ENCODE measurements at regions not wholly inside any gene's neighbourhood (a gene's known extent, or its start where the extent isn't known, plus 50 kb on each side); places are given as distances from the start of the nearest gene placed in this dataset.

GRCh38 chr14:98999345-98999744, 272.7 kb downstream of the BCL11B start:
- ChIA-PET CTCF (no interaction called here), POLR2A (no interaction called here)
- Histone ChIP-seq H3K4me1 (ENCODE audit: control insufficient read depth, insufficient read depth, low read length) (no peaks in the 10 kb centered on the region), H3K9me3 (ENCODE audit: control insufficient read depth, insufficient read depth, low read depth, low read length) (no peaks in the 10 kb centered on the region), H3K4me3 (ENCODE audit: low read depth, low read length) (no peak overlapping the region), H3K27ac (ENCODE audit: extremely low read depth, low read depth, low read length) (no peak overlapping the region), H3K36me3 (ENCODE audit: control insufficient read depth in 2 of 2, insufficient read depth in 1 of 2, low read length in 2 of 2) (no peaks in the 10 kb centered on the region)
- no peak for TF ChIP-seq ZBTB1 (tag by site-specific recombination; IDR thresholded peaks at IDR 0.05)
- TF ChIP-seq ZNF366 (tag by site-specific recombination; conservative IDR thresholded peaks at IDR 0.05): no peak

DNA sequence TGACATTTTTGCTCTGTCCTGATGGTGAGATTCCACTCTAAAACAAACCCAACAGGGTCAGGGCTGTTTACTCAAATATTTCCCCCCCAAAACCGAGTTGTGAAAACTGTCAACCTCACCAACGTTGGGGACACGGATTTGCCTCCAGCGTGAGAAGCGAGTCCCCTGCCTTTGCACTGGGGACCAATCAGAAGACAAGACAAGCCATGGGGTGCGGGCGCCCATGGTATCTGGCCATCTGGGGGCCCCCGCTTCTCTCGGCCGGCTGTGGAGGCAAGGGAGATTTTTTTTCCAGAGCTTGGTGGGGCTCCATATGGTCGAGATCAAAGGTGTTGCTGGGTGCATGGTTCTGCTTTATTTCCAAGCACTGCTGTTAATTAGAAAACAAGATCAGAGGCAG, 272.1 kb downstream of the BCL11B start:
- CTCF ChIA-PET: no interaction called here

DNA sequence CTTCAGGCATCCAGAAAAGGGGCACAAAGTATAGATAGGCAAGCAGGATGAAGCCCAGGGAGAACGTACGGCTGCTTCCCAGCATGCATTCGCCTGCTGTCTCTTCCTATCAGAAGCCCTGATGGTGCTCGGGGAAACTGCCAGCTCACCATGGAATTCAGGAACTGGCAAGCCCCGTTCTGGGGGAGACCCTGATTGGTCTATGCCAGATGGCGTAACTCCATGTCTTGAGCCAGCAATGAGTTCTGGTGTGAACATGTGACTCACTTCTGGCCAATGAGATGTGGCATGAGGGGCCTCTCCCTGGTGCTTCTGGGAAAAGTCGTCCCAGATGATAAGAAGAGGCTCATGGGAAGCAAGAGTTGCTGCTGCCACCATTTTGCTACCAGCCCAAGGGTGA, 270.8 kb downstream of the BCL11B start:
- Histone ChIP-seq H3K27ac (ENCODE audit: extremely low read depth, low read depth, low read length) (no peak overlapping the region), H3K9me3 (ENCODE audit: control insufficient read depth, insufficient read depth, low read depth, low read length) (no peaks in the 10 kb centered on the region), H3K4me1 (ENCODE audit: control insufficient read depth, insufficient read depth, low read length) (no peaks in the 10 kb centered on the region), H3K36me3 (ENCODE audit: control insufficient read depth in 2 of 2, insufficient read depth in 1 of 2, low read length in 2 of 2) (no peaks in the 10 kb centered on the region), H3K4me3 (ENCODE audit: low read depth, low read length) (no peak overlapping the region)
- ChIA-PET CTCF (no interaction called here), POLR2A (no interaction called here)
- TF ChIP-seq MZF1 (tag by site-specific recombination; IDR thresholded peaks at IDR 0.05; ENCODE audit: borderline replicate concordance) (no peak), ZNF555 (tag by site-specific recombination; conservative IDR thresholded peaks at IDR 0.05) (no peak), ZNF76 (tag by site-specific recombination; IDR thresholded peaks at IDR 0.05; ENCODE audit: borderline replicate concordance, low read depth) (no peak), ZNF121 (tag by site-specific recombination; IDR thresholded peaks at IDR 0.05) (no peak), ZSCAN30 (tag by site-specific recombination; IDR thresholded peaks at IDR 0.05) (no peak), ZNF544 (tag by site-specific recombination; IDR thresholded peaks at IDR 0.05) (no peak), ZNF645 (tag by site-specific recombination; IDR thresholded peaks at IDR 0.05) (no peak), ZNF837 (tag by site-specific recombination; IDR thresholded peaks at IDR 0.05) (no peak), ZNF404 (tag by site-specific recombination; IDR thresholded peaks at IDR 0.05) (no peak), KLF10 (tag by site-specific recombination; IDR thresholded peaks at IDR 0.05) (no peak), ZNF629 (tag by site-specific recombination; IDR thresholded peaks at IDR 0.05) (no peak), ZBTB10 (tag by site-specific recombination; IDR thresholded peaks at IDR 0.05) (no peak), KLF1 (tag by site-specific recombination; IDR thresholded peaks at IDR 0.05) (no peak)
- TF ChIP-seq, protein P1, sequence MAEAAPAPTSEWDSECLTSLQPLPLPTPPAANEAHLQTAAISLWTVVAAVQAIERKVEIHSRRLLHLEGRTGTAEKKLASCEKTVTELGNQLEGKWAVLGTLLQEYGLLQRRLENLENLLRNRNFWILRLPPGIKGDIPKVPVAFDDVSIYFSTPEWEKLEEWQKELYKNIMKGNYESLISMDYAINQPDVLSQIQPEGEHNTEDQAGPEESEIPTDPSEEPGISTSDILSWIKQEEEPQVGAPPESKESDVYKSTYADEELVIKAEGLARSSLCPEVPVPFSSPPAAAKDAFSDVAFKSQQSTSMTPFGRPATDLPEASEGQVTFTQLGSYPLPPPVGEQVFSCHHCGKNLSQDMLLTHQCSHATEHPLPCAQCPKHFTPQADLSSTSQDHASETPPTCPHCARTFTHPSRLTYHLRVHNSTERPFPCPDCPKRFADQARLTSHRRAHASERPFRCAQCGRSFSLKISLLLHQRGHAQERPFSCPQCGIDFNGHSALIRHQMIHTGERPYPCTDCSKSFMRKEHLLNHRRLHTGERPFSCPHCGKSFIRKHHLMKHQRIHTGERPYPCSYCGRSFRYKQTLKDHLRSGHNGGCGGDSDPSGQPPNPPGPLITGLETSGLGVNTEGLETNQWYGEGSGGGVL (tag by site-specific recombination; IDR thresholded peaks at IDR 0.05): no peak
- TF ChIP-seq, protein P2, sequence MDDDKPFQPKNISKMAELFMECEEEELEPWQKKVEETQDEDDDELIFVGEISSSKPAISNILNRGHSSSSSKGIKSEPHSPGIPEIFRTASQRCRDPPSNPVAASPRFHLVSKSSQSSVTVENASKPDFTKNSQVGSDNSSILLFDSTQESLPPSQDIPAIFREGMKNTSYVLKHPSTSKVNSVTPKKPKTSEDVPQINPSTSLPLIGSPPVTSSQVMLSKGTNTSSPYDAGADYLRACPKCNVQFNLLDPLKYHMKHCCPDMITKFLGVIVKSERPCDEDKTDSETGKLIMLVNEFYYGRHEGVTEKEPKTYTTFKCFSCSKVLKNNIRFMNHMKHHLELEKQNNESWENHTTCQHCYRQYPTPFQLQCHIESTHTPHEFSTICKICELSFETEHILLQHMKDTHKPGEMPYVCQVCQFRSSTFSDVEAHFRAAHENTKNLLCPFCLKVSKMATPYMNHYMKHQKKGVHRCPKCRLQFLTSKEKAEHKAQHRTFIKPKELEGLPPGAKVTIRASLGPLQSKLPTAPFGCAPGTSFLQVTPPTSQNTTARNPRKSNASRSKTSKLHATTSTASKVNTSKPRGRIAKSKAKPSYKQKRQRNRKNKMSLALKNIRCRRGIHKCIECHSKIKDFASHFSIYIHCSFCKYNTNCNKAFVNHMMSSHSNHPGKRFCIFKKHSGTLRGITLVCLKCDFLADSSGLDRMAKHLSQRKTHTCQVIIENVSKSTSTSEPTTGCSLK (tag by site-specific recombination; IDR thresholded peaks at IDR 0.05): no peak

More for the DNA sequence above, 272.1 kb downstream of the BCL11B start:
- no peak for TF ChIP-seq ZNF426 (tag by site-specific recombination; IDR thresholded peaks at IDR 0.05)
- no peak for TF ChIP-seq ZEB2 (tag by site-specific recombination; IDR thresholded peaks at IDR 0.05)
- TF ChIP-seq KLF7 (tag by site-specific recombination; IDR thresholded peaks at IDR 0.05; ENCODE audit: borderline replicate concordance): no peak
- no peak overlapping the region for H3K4me3 ChIP-seq (ENCODE audit: low read depth, low read length)
- POLR2A ChIA-PET: no interaction called here
- H3K36me3 ChIP-seq (ENCODE audit: control insufficient read depth in 2 of 2, insufficient read depth in 1 of 2, low read length in 2 of 2): no peaks in the 10 kb centered on the region
- no peak overlapping the region for H3K27ac ChIP-seq (ENCODE audit: extremely low read depth, low read depth, low read length)
- no peaks in the 10 kb centered on the region for H3K4me1 ChIP-seq (ENCODE audit: control insufficient read depth, insufficient read depth, low read length)
- no peaks in the 10 kb centered on the region for H3K9me3 ChIP-seq (ENCODE audit: control insufficient read depth, insufficient read depth, low read depth, low read length)
